Panc1 (cell line): ENCODE measurements at regions not wholly inside any gene's neighbourhood (a gene's known extent, or its start where the extent isn't known, plus 50 kb on each side); places are given as distances from the start of the nearest gene placed in this dataset.

Source experiments
- ATAC-seq: fragments of 200-7000 bp; cut with Tn5 transposase; 2 replicates; pipeline ENCODE4 v1.9.1; 2020; ENCODE audit warnings: mild to moderate bottlenecking, moderate library complexity
- BruUV-seq: library from RNA; stranded (reverse); fragments of 400-500 nt; replicated peaks from 2 replicates; lab custom pipeline; 2021; lab: Mats Ljungman, UMichigan
- CTCF ChIA-PET: fragments of 300-600 bp; sonication (Branson Sonifier 250); formaldehyde crosslinking; loops from one replicate; lab custom pipeline; 2022; ENCODE audit warnings: antibody characterized with exemption; lab: Charles Lee
- POLR2A ChIA-PET: fragments of 300-600 bp; sonication (Branson Sonifier 250); formaldehyde crosslinking; loops from one replicate; lab custom pipeline; 2022; ENCODE audit warnings: antibody characterized with exemption; lab: Charles Lee
- DNase-seq: peaks from one replicate; pipeline ENCODE4 v3.0.0-alpha.2; 2010; ENCODE audit warnings: low read depth, low spot score
- H3K27ac ChIP-seq: 2 replicates; pipeline ENCODE4 v1.5.1; 2011; ENCODE audit warnings: mild to moderate bottlenecking, low read length, inconsistent platforms
- H3K27me3 ChIP-seq: fragments of 200-500 bp; sonication (Bioruptor generic); 2 replicates; pipeline ENCODE4 v1.6.0; 2014; ENCODE audit warnings: low read length, inconsistent platforms; ENCODE audit not compliant: control insufficient read depth, insufficient read depth
- H3K36me3 ChIP-seq: fragments of 200-500 bp; sonication (Bioruptor generic); 2 replicates; pipeline ENCODE4 v1.5.1; 2014; ENCODE audit warnings: inconsistent platforms, mild to moderate bottlenecking, low read length, moderate library complexity; ENCODE audit not compliant: control insufficient read depth, insufficient read depth
- H3K4me1 ChIP-seq: 2 replicates; pipeline ENCODE4 v1.5.1; 2011; ENCODE audit warnings: inconsistent platforms, mild to moderate bottlenecking, low read length, moderate library complexity; ENCODE audit not compliant: control insufficient read depth, insufficient read depth
- H3K4me3 ChIP-seq, 2 experiments: 2 replicates each; pipeline ENCODE4 v1.5.1; 2011 to 2012; ENCODE audit warnings: low read depth in 2 of 2, low read length in 2 of 2, mild to moderate bottlenecking in 2 of 2, inconsistent platforms in 1 of 2, moderate library complexity in 1 of 2
- H3K9me3 ChIP-seq: fragments of 200-500 bp; sonication (Bioruptor generic); 2 replicates; pipeline ENCODE4 v1.5.1; 2014; ENCODE audit warnings: low read depth, mild to moderate bottlenecking, inconsistent platforms, low read length, moderate library complexity; ENCODE audit not compliant: control insufficient read depth, insufficient read depth
- POLR2AphosphoS5 ChIP-seq: IDR thresholded peaks from 2 replicates; pipeline ENCODE4 v1.6.1; 2012; ENCODE audit warnings: mild to moderate bottlenecking, low read depth, low read length, moderate library complexity
- SIN3A ChIP-seq: IDR thresholded peaks from 2 replicates; pipeline ENCODE4 v1.6.1; 2012; ENCODE audit warnings: low read depth, mild to moderate bottlenecking, low read length, moderate library complexity, borderline replicate concordance; ENCODE audit not compliant: insufficient read depth
- TCF7L2 ChIP-seq: IDR thresholded peaks from 2 replicates; pipeline ENCODE4 v1.6.1; 2011; ENCODE audit warnings: mild to moderate bottlenecking, low read depth, low read length, inconsistent platforms
- in situ Hi-C: cut with HindIII; loops from 2 replicates; pipeline ENCODE4 v1.10.0; 2016; ENCODE audit warnings: low sequenced_read_pairs, low pct_unique_long_range_greater_than_20kb
- intact Hi-C: fragments of 100-400 bp; cut with micrococcal nuclease; formaldehyde crosslinking; loops from one replicate; pipeline ENCODE4 v1.10.0; 2022; ENCODE audit not compliant: unreplicated experiment
- TF ChIP-seq, protein P1 (sequence below), 2 experiments: IDR thresholded peaks; 2 replicates each; pipeline ENCODE4 v1.6.1; 2011 to 2012; ENCODE audit warnings: low read depth in 2 of 2, control low read depth in 1 of 2, low read length in 1 of 2, mild to moderate bottlenecking in 1 of 2, moderate library complexity in 1 of 2; ENCODE audit not compliant: insufficient read depth in 1 of 2
- TF ChIP-seq, protein P2 (sequence below): fragments of 450-650 bp; IDR thresholded peaks from 2 replicates; pipeline ENCODE4 v1.5.1; 2017; ENCODE audit warnings: mild to moderate bottlenecking

DNA sequence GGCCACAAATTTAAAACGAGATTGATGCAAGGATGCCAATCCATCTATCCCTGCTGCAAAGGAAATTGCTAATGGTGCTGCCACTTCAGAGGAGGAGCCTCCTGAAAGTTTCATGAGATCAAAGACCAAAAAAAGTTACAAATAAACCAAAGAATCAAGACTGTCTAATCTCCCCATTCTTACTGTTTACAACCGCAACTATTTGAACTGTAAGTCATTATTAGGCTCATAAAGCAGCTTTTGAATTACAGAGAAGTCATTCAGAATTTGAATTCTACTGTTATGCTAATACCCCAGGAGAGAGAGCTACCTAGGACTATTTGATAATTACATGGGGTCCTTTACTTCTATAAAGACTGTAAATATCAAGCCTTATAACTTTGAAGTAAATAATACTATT lies 1613.6 kb upstream of the WWC1 start:
- Histone ChIP-seq H3K27ac (no peak overlapping the region), H3K4me3 (no peak overlapping the region), H3K9me3 (no peaks in the 10 kb centered on the region), H3K27me3 (no peaks in the 10 kb centered on the region), H3K36me3 (no peaks in the 10 kb centered on the region), H3K4me1 (no peaks in the 10 kb centered on the region)
- no peak for TF ChIP-seq SIN3A
- TF ChIP-seq, protein P1, sequence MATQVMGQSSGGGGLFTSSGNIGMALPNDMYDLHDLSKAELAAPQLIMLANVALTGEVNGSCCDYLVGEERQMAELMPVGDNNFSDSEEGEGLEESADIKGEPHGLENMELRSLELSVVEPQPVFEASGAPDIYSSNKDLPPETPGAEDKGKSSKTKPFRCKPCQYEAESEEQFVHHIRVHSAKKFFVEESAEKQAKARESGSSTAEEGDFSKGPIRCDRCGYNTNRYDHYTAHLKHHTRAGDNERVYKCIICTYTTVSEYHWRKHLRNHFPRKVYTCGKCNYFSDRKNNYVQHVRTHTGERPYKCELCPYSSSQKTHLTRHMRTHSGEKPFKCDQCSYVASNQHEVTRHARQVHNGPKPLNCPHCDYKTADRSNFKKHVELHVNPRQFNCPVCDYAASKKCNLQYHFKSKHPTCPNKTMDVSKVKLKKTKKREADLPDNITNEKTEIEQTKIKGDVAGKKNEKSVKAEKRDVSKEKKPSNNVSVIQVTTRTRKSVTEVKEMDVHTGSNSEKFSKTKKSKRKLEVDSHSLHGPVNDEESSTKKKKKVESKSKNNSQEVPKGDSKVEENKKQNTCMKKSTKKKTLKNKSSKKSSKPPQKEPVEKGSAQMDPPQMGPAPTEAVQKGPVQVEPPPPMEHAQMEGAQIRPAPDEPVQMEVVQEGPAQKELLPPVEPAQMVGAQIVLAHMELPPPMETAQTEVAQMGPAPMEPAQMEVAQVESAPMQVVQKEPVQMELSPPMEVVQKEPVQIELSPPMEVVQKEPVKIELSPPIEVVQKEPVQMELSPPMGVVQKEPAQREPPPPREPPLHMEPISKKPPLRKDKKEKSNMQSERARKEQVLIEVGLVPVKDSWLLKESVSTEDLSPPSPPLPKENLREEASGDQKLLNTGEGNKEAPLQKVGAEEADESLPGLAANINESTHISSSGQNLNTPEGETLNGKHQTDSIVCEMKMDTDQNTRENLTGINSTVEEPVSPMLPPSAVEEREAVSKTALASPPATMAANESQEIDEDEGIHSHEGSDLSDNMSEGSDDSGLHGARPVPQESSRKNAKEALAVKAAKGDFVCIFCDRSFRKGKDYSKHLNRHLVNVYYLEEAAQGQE (IDR thresholded peaks at IDR 0.05; ENCODE audit: insufficient read depth in 1 of 2, low read depth in 2 of 2, low read length in 1 of 2) = no peak
- TF ChIP-seq, protein P2, sequence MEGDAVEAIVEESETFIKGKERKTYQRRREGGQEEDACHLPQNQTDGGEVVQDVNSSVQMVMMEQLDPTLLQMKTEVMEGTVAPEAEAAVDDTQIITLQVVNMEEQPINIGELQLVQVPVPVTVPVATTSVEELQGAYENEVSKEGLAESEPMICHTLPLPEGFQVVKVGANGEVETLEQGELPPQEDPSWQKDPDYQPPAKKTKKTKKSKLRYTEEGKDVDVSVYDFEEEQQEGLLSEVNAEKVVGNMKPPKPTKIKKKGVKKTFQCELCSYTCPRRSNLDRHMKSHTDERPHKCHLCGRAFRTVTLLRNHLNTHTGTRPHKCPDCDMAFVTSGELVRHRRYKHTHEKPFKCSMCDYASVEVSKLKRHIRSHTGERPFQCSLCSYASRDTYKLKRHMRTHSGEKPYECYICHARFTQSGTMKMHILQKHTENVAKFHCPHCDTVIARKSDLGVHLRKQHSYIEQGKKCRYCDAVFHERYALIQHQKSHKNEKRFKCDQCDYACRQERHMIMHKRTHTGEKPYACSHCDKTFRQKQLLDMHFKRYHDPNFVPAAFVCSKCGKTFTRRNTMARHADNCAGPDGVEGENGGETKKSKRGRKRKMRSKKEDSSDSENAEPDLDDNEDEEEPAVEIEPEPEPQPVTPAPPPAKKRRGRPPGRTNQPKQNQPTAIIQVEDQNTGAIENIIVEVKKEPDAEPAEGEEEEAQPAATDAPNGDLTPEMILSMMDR = no peak
- TF ChIP-seq TCF7L2 = no peak
- TF ChIP-seq POLR2AphosphoS5 = no peak
- intact Hi-C loops = no loop called here
- in situ Hi-C loops = no loop called here
- DNase-seq (no peak), ATAC-seq (no peak)
- BruUV-seq = no TSS peak
- POLR2A ChIA-PET = no interaction called here
- CTCF ChIA-PET = no interaction called here

DNA sequence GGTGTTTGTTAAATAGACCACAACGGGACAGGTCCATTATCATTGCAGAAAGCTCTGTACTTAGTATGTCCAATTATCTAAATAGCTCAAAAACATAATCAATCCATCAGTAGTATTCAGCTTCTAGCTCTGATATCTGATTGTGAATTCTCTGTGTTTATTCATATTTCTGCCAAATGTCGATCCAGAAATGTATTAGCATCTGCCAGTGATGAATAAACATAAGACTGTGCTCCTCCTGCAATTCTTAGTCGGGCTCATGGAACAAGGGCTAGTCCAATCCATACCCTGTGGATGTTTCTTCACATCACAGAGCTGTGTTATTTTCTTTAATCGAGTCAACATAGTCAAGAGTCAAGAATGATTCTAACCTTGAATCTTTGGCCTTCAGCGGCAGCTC lies 1612.1 kb upstream of the WWC1 start:
- no peak for ATAC-seq
- no peak overlapping the region for H3K27ac ChIP-seq
- H3K4me1 ChIP-seq = no peaks in the 10 kb centered on the region
- H3K4me3 ChIP-seq = no peak overlapping the region
- DNase-seq = no peak
- no peaks in the 10 kb centered on the region for H3K9me3 ChIP-seq
- ChIA-PET CTCF (no interaction called here), POLR2A (no interaction called here)
- BruUV-seq = no TSS peak
- intact Hi-C loops = no loop called here
- in situ Hi-C loops = no loop called here
- H3K36me3 ChIP-seq = no peaks in the 10 kb centered on the region
- H3K27me3 ChIP-seq = no peaks in the 10 kb centered on the region
- TF ChIP-seq POLR2AphosphoS5 (no peak), SIN3A (no peak), TCF7L2 (no peak)
- TF ChIP-seq, protein P2 = no peak
- TF ChIP-seq, protein P1 (IDR thresholded peaks at IDR 0.05; ENCODE audit: insufficient read depth in 1 of 2, low read depth in 2 of 2, low read length in 1 of 2) = no peak
